Activated naive CD8-positive, alpha-beta T cell treated with anti-CD3 and anti-CD28 coated beads, Interleukin-2, amount 10 ng/mL, durations not matched to agents 7 days and 5 days (primary cell): ENCODE measurements at regions not wholly inside any gene's neighbourhood (a gene's known extent, or its start where the extent isn't known, plus 50 kb on each side); places are given as distances from the start of the nearest gene placed in this dataset. TPM values are rescaled to one million over a fixed set of nuclear protein-coding genes. Genes with fewer than 3 reads are reported as not detected.

Source experiments
- ATAC-seq: fragments of 150-1000 bp; cut with Tn5 transposase; one replicate; pipeline ENCODE4 v1.10.0; 2021; ENCODE audit warnings: low read depth, moderate library complexity
- POLR2A ChIA-PET: fragments of 350-600 bp; sonication (Branson Sonifier 250); formaldehyde crosslinking; loops from one replicate; lab custom pipeline; 2021; ENCODE audit warnings: antibody characterized with exemption; lab: Charles Lee
- DNase-seq: peaks from one replicate; pipeline ENCODE4 v3.0.0; 2021
- H3K27ac Mint-ChIP-seq: one replicate; pipeline ENCODE4 v1.8.0; 2022; ENCODE audit warnings: mild to moderate bottlenecking, mixed read lengths
- H3K27me3 Mint-ChIP-seq: one replicate; pipeline ENCODE4 v1.8.0; 2022; ENCODE audit warnings: mild to moderate bottlenecking, moderate library complexity, mixed read lengths
- H3K36me3 Mint-ChIP-seq: one replicate; pipeline ENCODE4 v1.8.0; 2021; ENCODE audit warnings: mild to moderate bottlenecking, mixed read lengths
- H3K4me1 Mint-ChIP-seq: one replicate; pipeline ENCODE4 v1.8.0; 2021; ENCODE audit warnings: mixed read lengths
- H3K4me3 Mint-ChIP-seq: one replicate; pipeline ENCODE4 v1.8.0; 2022; ENCODE audit warnings: mild to moderate bottlenecking, moderate library complexity, mixed read lengths
- H3K9me3 Mint-ChIP-seq: one replicate; pipeline ENCODE4 v1.8.0; 2021; ENCODE audit warnings: mixed read lengths
- microRNA-seq: library from miRNA; unstranded; fragments of <30 nt; microRNA quantifications from one replicate; pipeline ENCODE4 v1.2.0, GENCODE V29; 2022

DNA sequence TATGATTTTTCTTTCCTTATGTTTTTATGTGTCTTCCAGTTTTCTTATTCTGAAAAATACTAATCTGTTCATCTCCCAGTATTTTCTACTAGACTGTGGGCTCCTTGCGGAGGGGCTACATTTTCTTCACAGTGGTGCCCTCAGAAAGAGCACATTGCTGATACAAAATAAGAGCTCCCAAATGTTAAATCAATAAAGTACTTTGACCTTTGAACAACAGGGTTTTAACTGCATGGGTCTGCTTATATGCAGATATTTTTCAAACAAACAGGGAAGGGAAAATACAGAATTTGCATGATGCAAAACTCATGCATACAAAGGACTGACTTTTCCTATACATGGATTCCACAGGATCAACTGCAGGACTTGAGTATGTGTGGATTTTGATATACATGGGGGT, 79.9 kb upstream of the ACO1 start:
- Mint-ChIP-seq H3K9me3 (no peaks in the 10 kb centered on the region), H3K4me1 (no peaks in the 10 kb centered on the region), H3K36me3 (no peaks in the 10 kb centered on the region), H3K27me3 (peaks cover 4% of the 10 kb centered on the region), H3K4me3 (no peak overlapping the region), H3K27ac (no peak overlapping the region)
- ATAC-seq (no peak), DNase-seq (no peak)
- POLR2A ChIA-PET = no interaction called here

DNA sequence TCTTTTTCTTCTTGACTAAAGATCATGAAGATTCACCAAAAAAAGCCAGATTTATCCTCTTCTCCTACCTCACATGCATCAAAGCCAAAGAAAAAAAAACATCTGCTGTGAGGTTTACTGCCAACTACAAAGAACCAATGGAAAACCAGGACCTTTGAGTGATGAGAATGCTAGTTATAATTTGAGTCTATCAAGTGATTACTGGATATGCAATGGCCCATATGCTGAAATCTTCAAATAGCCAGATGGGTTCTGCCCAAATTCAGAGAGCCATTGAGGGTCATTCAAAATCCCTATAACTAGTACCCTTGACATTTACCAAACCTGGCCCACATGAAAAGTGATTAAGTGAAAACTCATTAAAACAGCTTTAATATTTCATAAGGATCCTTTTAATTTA, 78.4 kb upstream of the ACO1 start:
- DNase-seq (no peak), ATAC-seq (no peak)
- Mint-ChIP-seq H3K9me3 (no peaks in the 10 kb centered on the region), H3K4me3 (no peak overlapping the region), H3K27me3 (peaks cover 3% of the 10 kb centered on the region), H3K27ac (no peak overlapping the region), H3K36me3 (no peaks in the 10 kb centered on the region), H3K4me1 (no peaks in the 10 kb centered on the region)
- POLR2A ChIA-PET = no interaction called here

- Mint-ChIP-seq H3K27me3 (peaks cover 3% of the 10 kb centered on the region), H3K4me3 (no peak overlapping the region), H3K9me3 (peaks cover 3% of the 10 kb centered on the region), H3K4me1 (no peaks in the 10 kb centered on the region), H3K36me3 (no peaks in the 10 kb centered on the region), H3K27ac (no peak overlapping the region)
- ATAC-seq = no peak
- no peak for DNase-seq
- POLR2A ChIA-PET = no interaction called here
Measured at GRCh38 chr9:32319312-32319929, 65.0 kb upstream of the ACO1 start.

- POLR2A ChIA-PET = no interaction called here
- ATAC-seq (no peak), DNase-seq (no peak)
- Mint-ChIP-seq H3K9me3 (no peaks in the 10 kb centered on the region), H3K36me3 (no peaks in the 10 kb centered on the region), H3K4me1 (no peaks in the 10 kb centered on the region), H3K27me3 (peaks cover 3% of the 10 kb centered on the region), H3K27ac (no peak overlapping the region), H3K4me3 (no peak overlapping the region)
Measured at GRCh38 chr9:32322622-32323021, 61.8 kb upstream of the ACO1 start.

DNA sequence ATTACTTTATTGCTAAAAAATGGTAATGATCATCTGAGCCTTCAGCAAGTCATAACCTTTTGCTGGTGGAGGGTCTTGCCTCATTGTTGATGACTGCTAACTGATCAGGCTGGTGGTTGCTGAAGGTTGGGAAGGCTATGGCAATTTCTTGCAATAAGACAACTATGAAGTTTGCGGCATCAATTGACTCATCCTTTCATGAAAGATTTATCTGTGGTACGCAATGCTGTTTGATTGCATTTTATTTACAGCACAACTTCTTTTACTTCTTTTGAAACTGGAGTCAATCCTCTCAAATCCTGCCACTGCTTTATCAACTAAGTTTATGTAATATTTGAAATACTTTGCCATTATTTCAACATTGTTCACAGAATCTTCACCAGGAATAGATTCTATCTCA, 58.3 kb upstream of the ACO1 start:
- peaks cover 6% of the 10 kb centered on the region for H3K27me3 Mint-ChIP-seq
- H3K36me3 Mint-ChIP-seq = no peaks in the 10 kb centered on the region
- no peaks in the 10 kb centered on the region for H3K4me1 Mint-ChIP-seq
- no peak overlapping the region for H3K27ac Mint-ChIP-seq
- ATAC-seq = no peak
- POLR2A ChIA-PET = no interaction called here
- no peak for DNase-seq
- H3K4me3 Mint-ChIP-seq = no peak overlapping the region
- no peaks in the 10 kb centered on the region for H3K9me3 Mint-ChIP-seq

GRCh38 chr9:32331240-32331639, 53.2 kb upstream of the ACO1 start:
- POLR2A ChIA-PET = no interaction called here

GRCh38 chr9:32334112-32334511, 50.3 kb upstream of the ACO1 start:
- H3K9me3 Mint-ChIP-seq = no peaks in the 10 kb centered on the region
- ATAC-seq (no peak), DNase-seq (no peak)
- H3K27me3 Mint-ChIP-seq = no peaks in the 10 kb centered on the region
- POLR2A ChIA-PET = no interaction called here
- H3K27ac Mint-ChIP-seq = no peak overlapping the region
- H3K4me3 Mint-ChIP-seq = no peak overlapping the region
- H3K36me3 Mint-ChIP-seq = no peaks in the 10 kb centered on the region
- H3K4me1 Mint-ChIP-seq = no peaks in the 10 kb centered on the region

More at GRCh38 chr9:32331240-32331639, 53.2 kb upstream of the ACO1 start:
- H3K27me3 Mint-ChIP-seq = peaks cover 3% of the 10 kb centered on the region
- no peaks in the 10 kb centered on the region for H3K36me3 Mint-ChIP-seq
- no peak for ATAC-seq
- DNase-seq = no peak
- no peak overlapping the region for H3K4me3 Mint-ChIP-seq
- no peak overlapping the region for H3K27ac Mint-ChIP-seq
- no peaks in the 10 kb centered on the region for H3K9me3 Mint-ChIP-seq
- no peaks in the 10 kb centered on the region for H3K4me1 Mint-ChIP-seq

Small RNA genes lying in the stretch of these regions (microRNA-seq; reads per million reads assigned to microRNA genes)
- 2.1 reads per million for gene MIR873
- gene MIR876 = not detected
